Adrenal gland (tissue), 9 donors: ENCODE measurements at regions not wholly inside any gene's neighbourhood (a gene's known extent, or its start where the extent isn't known, plus 50 kb on each side); places are given as distances from the start of the nearest gene placed in this dataset.

ENCODE experiments used
- DNase-seq, 7 donors: peaks; one replicate each; pipeline ENCODE4 v3.0.0-alpha.2; 2019 to 2020
- H3K27ac ChIP-seq, 5 donors: fragments of 200-600 bp; sonication (generic) in 4 of 5; 1 replicate in 3 of 5; 2 replicates in 2 of 5; pipeline versions ENCODE4 v1.5.1 to v1.8.0; 2016 to 2020; ENCODE audit warnings: mild to moderate bottlenecking in 1 of 5
- H3K27me3 ChIP-seq: fragments of 200-600 bp; 2 replicates; pipeline ENCODE4 v1.8.0; 2021
- H3K36me3 ChIP-seq, 2 donors: fragments of 200-600 bp; replicated peaks in 1 of 2; 1 replicate in 1 of 2; 2 replicates in 1 of 2; pipeline versions ENCODE4 v1.5.1 to v1.8.0; 2018 to 2022
- H3K4me1 ChIP-seq, 2 donors: fragments of 200-600 bp; replicated peaks in 1 of 2; 1 replicate in 1 of 2; 2 replicates in 1 of 2; pipeline versions ENCODE4 v1.5.1 to v1.8.0; 2018 to 2021
- H3K4me3 ChIP-seq, 4 donors: fragments of 200-600 bp; sonication (generic) in 3 of 4; one replicate each; pipeline ENCODE4 v1.5.1; 2016 to 2018
- H3K9me3 ChIP-seq, 3 donors: fragments of 200-600 bp; sonication (generic) in 1 of 3; replicated peaks in 1 of 3; 1 replicate in 2 of 3; 2 replicates in 1 of 3; pipeline versions ENCODE4 v1.5.1 to v1.8.0; 2016 to 2021
- CTCF ChIP-seq, 6 experiments: fragments of 450-650 bp in 4 of 6; fragments of 200-600 bp in 2 of 6; sonication (generic) in 1 of 6; IDR thresholded peaks; 1 replicate in 5 of 6; 2 replicates in 1 of 6; pipeline versions ENCODE4 v1.5.1 to v1.8.0; 2016 to 2021; ENCODE audit warnings: antibody characterized with exemption in 6 of 6, mild to moderate bottlenecking in 2 of 6, moderate library complexity in 1 of 6
- POLR2A ChIP-seq, 2 donors: fragments of 450-650 bp; IDR thresholded peaks; one replicate each; pipeline ENCODE4 v1.6.1; 2017; ENCODE audit warnings: antibody characterized with exemption in 2 of 2, mild to moderate bottlenecking in 2 of 2, moderate library complexity in 1 of 2
- WGBS, 4 donors: extraction: QIAGEN DNeasy Blood & Tissue Kit in 2 of 4; methylation state at CpG; one replicate each; pipeline versions ENCODE4 v1.1.5 to v1.1.7; 2013 to 2017; 5-methylcytosine and 5-hydroxymethylcytosine counted together
- intact Hi-C, 2 donors: fragments of 100-400 bp; cut with DNase I; formaldehyde crosslinking; loops; one replicate each; pipeline versions ENCODE4 v1.14.1 to v1.15.0; 2022 to 2023
- donor health status: healthy with polysubstance abuse.
- donor health status: Bipolar disorder and iron deficiency.
- donor health status: DM: yes; HTN: yes; CAD: no.
- donor health status: DM: no; HTN: no; CAD: no.
- donor health status: DM: no; HTN: no; CAD: no.

DNA sequence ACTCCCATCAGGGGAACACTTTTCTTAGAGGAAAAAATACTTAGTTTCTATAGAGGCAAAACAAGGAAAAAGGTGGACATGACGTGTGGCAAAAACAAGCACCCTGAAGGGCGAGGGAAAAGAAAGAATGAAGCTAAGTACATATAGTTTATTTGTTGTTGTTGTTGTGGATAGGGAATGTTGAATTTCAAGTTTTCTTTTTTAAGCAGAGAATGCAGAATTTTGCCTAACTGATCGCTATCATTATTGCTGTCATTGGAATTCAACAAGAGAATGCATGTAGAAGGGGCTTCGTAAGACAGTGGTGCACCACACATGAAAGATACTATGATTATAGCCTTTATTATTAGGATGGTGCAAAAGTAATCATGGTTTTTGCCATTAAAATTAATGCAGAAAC is 144.0 kb downstream of the LMO4 start:
- TF ChIP-seq CTCF (IDR thresholded peaks at IDR 0.05) (no peak), POLR2A (IDR thresholded peaks at IDR 0.05) (no peak)
- Histone ChIP-seq H3K27me3 (no peaks in the 10 kb centered on the region), H3K36me3 (no peaks in the 10 kb centered on the region), H3K4me3 (no peak overlapping the region), H3K4me1 (no peaks in the 10 kb centered on the region), H3K9me3 (no peaks in the 10 kb centered on the region), H3K27ac (no peak overlapping the region)
- no peak for DNase-seq
- WGBS, 4 donors = 74 to 86% (median 79%) methylated on average over 4 of the region's 4 CpGs
- intact Hi-C loops = no loop called here

GRCh38 chr1:87473203-87473661 is 144.6 kb downstream of the LMO4 start:
- no peak for TF ChIP-seq POLR2A (IDR thresholded peaks at IDR 0.05)
- no peak for TF ChIP-seq CTCF (IDR thresholded peaks at IDR 0.05)
- no peak overlapping the region for H3K4me3 ChIP-seq

DNA sequence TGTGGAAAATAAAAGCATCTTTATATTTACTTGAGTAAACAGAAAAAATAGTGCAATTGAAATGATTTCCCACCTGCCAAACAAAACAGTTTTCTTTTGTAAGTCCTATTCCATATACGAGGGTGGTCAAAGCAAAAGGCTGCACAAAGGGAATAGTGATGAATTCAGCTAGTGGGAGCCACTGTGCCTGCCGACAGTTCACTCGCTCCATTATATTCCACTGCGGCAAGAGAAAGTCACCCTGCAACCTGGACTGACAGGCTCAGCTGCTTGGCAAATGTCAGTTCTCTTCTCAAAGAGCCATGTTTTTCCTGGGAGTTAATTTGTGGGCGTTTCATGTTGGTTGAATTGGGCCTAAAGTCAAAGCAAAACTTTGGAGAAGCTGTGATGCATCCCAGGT is 145.4 kb downstream of the LMO4 start:
- 61 to 76% (median 73%) methylated on average over 5 of the region's 5 CpGs for WGBS, 4 donors
- H3K27ac ChIP-seq = no peak overlapping the region
- H3K4me1 ChIP-seq = no peaks in the 10 kb centered on the region
- no peaks in the 10 kb centered on the region for H3K27me3 ChIP-seq
- H3K36me3 ChIP-seq = no peaks in the 10 kb centered on the region
- DNase-seq = no peak
- no peak for TF ChIP-seq POLR2A (IDR thresholded peaks at IDR 0.05)
- no peak for TF ChIP-seq CTCF (IDR thresholded peaks at IDR 0.05)
- intact Hi-C loops = no loop called here
- no peak overlapping the region for H3K4me3 ChIP-seq
- no peaks in the 10 kb centered on the region for H3K9me3 ChIP-seq

More at GRCh38 chr1:87473203-87473661, 144.6 kb downstream of the LMO4 start:
- no peak for DNase-seq
- Histone ChIP-seq H3K9me3 (no peaks in the 10 kb centered on the region), H3K36me3 (no peaks in the 10 kb centered on the region), H3K27me3 (no peaks in the 10 kb centered on the region), H3K27ac (no peak overlapping the region), H3K4me1 (no peaks in the 10 kb centered on the region)
- 65 to 77% (median 72%) methylated on average over 2 of the region's 2 CpGs for WGBS, 4 donors
- intact Hi-C loops = no loop called here

GRCh38 chr1:87478231-87478630 is 149.6 kb downstream of the LMO4 start:
- 63 to 73% (median 71%) methylated on average over 3 of the region's 3 CpGs for WGBS, 4 donors
- peak in 1 of 7 donors; percentile 5 for DNase-seq

More at GRCh38 chr1:87478231-87478630, 149.6 kb downstream of the LMO4 start:
- no peak for TF ChIP-seq POLR2A (IDR thresholded peaks at IDR 0.05)
- no peak for TF ChIP-seq CTCF (IDR thresholded peaks at IDR 0.05)
- intact Hi-C loops = no loop called here
- H3K27ac ChIP-seq = no peak overlapping the region
- H3K27me3 ChIP-seq = no peaks in the 10 kb centered on the region
- H3K4me3 ChIP-seq = no peak overlapping the region
- no peaks in the 10 kb centered on the region for H3K4me1 ChIP-seq
- H3K36me3 ChIP-seq = no peaks in the 10 kb centered on the region
- no peaks in the 10 kb centered on the region for H3K9me3 ChIP-seq
